ENCODE measurements at regions not wholly inside any gene's neighbourhood (a gene's known extent, or its start where the extent isn't known, plus 50 kb on each side); places are given as distances from the start of the nearest gene placed in this dataset.

DNA sequence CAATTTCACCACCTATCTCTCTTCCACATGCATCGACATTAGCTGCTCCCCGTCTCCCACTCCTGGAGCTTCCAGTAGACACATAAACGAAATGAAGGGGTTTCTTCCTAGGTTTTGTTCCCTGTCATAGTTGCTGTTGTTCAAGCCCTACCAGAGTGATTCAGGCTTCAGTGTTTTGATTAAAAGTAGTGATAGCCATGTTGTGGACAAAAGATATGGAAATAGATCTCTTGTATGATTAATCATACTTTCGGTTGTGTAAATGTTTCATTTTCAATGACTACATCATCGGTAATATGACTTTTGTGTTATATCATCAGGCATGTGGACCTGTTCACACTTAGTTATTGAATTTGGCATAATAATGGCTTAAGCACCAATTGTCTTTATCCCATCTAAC is 96.5 kb upstream of the KLF3 start:
- DNase-seq = no peak

- no peak for DNase-seq
Observed at GRCh38 chr4:38568768-38569167, 95.2 kb upstream of the KLF3 start.

GRCh38 chr4:38570647-38571276 is 93.2 kb upstream of the KLF3 start:
- DNase-seq = no peak

GRCh38 chr4:38572793-38573192 is 91.2 kb upstream of the KLF3 start:
- no peak for DNase-seq

DNA sequence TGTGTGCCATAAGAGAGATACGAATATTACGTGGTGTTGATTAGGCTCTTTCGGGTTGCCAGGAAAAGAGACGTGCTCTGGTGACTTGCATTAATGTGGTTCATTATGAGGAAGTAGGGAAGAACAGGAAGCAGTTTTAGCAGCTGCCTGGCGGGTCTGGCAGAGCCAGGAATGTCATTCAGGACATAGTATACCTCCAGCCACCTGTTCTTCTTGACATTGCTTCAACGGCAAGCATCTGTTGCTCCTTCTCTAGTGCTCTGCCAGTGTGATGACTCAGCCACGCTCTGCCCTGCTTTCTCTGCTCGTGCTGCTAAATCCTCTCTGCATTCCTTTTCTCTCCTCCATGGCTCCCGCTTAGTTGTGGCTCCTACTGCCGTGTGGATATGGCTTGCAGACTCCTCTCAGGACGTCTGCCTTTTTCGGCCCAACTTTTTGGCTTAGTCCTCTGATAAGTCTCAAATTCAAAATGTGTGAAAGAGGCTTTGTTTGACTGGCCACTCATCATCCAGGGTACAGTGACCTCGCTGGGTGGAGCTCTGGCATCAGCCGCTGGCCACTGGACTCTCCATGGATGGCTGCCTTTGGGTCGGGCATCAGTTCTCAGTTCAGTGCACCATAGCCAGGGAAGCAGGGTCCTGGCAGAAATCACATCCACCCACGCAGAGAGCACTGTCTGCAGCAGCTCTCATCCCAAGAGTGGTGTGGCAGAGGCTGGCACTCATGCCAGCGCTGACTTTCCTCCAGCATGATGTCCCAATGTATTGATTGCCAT is 89.3 kb upstream of the KLF3 start:
- DNase-seq = no peak

DNA sequence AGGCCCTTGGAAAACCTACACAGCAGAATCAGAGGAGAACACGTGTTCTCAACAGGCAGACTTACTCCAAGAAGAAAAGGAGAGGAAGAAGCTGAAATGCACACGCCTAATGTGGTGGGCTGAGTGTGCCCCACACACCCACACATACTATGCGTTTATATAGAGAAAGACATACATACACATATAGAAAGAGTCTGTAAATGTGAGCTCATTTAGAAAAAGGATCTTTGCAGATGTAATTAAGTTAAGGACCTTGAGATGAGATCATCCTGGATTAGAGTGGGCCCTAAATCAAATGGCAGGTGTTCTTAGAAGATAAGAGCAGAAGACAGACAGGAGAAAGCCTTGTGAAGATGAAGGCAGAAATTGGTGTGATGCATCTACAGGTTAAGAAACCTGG is 87.2 kb upstream of the KLF3 start:
- DNase-seq = no peak

DNA sequence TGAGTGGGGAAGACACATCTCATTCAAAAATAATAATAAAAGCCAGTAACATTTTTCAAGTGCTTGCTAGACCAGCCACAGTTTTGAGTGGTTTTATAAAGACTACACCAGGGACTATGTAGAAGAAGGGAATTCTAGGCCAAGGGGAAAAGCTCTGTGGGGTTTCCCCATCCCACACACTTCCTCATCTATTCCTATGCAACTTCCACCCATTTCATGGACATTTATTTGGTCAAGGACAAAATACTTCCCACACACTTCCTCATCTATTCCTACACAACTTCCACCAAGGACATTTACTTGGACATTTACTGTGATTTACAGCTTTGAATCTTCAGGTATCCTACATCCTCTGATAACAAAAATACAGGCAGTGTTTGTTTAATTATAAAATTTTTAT is 86.5 kb upstream of the KLF3 start:
- no peak for DNase-seq

- DNase-seq = no peak
Observed at GRCh38 chr4:38581426-38582106, 82.4 kb upstream of the KLF3 start.

GRCh38 chr4:38582445-38582844 is 81.6 kb upstream of the KLF3 start:
- no peak for DNase-seq

DNA sequence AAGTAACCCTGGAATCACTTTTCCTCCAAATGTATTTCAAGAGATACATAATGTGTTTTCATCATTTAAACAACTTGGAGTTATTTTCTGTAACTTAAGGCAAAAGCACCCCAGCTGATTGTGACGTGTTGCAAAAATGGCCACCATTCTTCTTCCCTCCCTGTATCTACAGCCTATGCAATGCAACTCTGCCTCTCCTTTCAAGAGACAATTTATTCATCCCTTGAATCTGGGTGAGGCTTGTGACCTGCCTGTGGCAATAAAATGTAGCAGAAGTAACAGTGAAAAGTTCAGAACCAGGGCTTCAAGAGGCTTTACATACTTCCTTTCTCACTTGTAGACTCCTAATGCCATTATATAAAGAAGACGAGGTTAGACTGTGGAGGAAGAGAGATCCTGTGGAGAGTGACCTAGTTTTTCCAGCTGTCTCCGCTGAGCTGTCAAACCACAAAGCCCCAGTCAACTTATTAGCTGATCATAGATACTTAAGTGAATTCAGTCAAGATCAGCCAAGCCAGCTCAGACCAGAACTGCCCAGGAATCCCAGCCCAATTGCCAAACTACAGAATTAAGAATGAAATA is 81.0 kb upstream of the KLF3 start:
- no peak for DNase-seq

- DNase-seq = no peak
Observed at GRCh38 chr4:38585871-38586270, 78.1 kb upstream of the KLF3 start.

GRCh38 chr4:38587106-38587505 is 76.9 kb upstream of the KLF3 start:
- DNase-seq = no peak

- DNase-seq = no peak
Observed at GRCh38 chr4:38590046-38590445, 74.0 kb upstream of the KLF3 start.

- no peak for DNase-seq
Observed at GRCh38 chr4:38591617-38592337, 72.2 kb upstream of the KLF3 start.

DNA sequence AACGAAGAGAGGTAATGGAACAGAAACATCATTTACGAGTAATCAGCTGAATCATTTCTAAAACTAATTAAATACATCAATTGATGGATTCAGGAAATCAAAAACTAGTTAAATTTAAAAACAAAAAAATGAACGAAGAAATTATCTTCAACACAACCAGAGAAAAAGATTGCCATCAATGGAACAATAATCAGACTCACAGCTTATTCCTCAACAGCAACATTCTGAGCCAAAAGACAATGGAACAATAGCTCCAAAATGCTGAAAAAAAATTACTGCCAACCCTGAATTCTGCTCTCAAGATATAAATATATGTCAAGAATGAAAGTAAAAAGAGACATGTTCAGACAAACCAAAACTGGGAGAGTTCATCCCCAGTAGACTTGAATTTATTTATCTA is 65.5 kb upstream of the KLF3 start:
- DNase-seq = no peak

- no peak for DNase-seq
Observed at GRCh38 chr4:38600575-38600974, 63.4 kb upstream of the KLF3 start.

GRCh38 chr4:38601244-38601915 is 62.6 kb upstream of the KLF3 start:
- no peak for DNase-seq

DNA sequence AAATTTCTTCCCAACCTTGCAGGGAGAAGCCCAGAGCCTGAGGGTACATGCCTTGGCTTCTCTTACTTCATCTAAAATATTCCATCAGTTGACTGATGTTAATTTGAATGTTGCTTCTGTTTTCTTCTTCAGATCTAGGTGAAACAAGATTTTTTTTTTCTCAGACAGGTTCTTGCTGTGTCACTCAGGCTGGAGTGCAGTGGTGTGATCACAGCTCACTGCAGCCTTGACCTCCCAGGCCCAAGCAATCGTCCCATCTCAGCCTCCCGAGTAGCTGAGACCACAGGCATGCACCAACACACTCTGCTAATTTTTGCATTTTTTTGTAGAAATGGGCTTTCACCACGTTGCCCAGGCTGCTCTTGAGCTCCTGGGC is 62.1 kb upstream of the KLF3 start:
- no peak for DNase-seq

- DNase-seq = no peak
Observed at GRCh38 chr4:38603652-38604051, 60.3 kb upstream of the KLF3 start.

DNA sequence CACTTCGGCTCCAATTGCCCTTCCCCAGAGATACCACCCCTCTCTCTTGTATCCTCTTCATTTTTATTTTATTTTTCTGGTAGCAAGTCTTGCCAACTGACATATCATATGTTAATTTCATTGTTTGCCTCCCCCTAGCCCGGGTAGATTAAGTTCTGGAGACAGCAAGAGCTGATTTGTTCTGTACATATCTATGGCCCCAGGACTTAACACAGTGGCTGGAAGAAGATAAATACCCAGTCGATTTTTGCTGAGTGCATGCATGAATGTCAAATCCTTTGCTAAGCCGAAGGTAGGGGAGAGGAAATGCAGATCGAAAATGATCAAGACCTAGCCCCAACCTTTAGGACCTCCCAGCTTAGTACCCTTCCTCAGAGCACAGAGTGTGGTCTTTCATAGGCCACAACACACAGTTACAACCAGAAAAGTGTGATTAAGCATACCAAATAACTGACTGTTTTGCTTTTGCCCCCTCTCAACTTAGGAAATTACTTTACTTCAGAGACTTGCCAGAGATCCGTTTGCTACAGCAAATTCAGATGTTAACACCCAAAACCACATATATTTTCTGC is 58.7 kb upstream of the KLF3 start:
- no peak for DNase-seq

DNA sequence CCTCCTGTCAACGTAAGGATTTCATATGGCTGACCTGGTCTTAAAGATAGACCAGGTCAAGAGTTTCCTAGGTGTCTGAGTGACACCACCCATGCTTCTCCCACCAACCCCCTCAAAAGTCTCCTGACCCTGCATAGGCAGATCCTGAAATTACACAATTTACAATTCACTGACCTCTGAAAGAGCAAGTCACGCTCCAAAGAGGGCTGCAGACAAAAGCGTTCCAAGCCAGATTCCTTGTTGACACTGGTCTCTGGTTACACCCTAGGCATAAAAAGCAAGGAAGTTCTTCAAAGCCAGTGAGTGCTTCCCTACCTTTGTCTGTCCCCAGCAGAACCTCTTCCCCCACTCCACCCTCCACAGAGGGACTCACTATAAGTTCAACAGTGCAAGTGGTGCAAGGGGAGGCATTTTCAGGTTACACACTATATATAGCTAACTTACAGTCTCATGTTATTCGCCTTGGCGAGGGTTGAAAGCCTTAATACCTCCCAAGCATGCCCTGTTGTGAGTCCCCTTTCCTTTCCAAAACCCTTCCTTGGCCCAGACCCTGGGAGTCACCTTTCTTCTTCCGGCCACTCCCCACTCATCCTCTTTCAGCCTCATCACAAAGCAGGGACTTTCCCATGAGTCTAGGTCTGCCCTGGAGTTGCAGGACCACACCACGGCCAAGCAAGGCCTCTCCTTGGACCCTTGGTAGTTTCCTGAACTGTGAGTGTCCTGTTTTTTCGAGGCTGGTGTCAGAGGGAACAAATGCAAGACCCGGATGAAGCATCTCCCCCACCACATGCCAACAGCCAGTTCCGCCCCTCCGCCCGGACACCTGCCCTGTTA is 58.0 kb upstream of the KLF3 start:
- peak; percentile 55 for DNase-seq

DNA sequence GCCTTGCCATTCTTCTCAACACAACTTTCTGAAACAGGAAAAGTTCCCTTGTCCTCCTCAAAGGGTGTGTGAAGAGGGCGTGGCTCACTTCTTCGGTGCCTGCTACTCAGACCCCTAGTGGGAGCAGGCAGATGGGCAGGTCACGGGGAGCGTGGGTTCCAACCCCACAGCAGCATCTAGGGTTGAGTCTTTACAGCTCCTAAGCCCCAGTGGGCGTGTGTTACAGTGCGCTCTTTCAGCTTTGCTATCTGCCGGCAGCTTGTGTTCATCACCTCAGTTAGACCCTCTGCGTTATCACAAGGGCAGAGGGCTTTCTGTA is 57.5 kb upstream of the KLF3 start:
- no peak for DNase-seq
